Urothelium cell line (cell line): ENCODE measurements at regions not wholly inside any gene's neighbourhood (a gene's known extent, or its start where the extent isn't known, plus 50 kb on each side); places are given as distances from the start of the nearest gene placed in this dataset.
"Not testable (repeated sequence)": the region's sequence is repeated elsewhere in the genome, so short reads cannot be mapped to it uniquely, and the experiment has no call there.

Experiments
- DNase-seq: peaks from one replicate; pipeline ENCODE4 v3.0.0; 2011; ENCODE audit warnings: low spot score, mixed read lengths
- FAIRE-seq: peaks from 2 replicates; lab custom pipeline; 2011; peaks lifted over from hg19 to GRCh38; lab: Jason Lieb, UNC

GRCh38 chr16:29203933-29204805, 202.3 kb downstream of the NPIPB11 start:
- FAIRE-seq, DNase-seq: not testable (repeated sequence)

- not testable (repeated sequence) for FAIRE-seq, DNase-seq
Measured at GRCh38 chr16:29203046-29203932, 203.2 kb downstream of the NPIPB11 start.

GRCh38 chr16:29202642-29203041, 203.9 kb downstream of the NPIPB11 start:
- not testable (repeated sequence) for FAIRE-seq, DNase-seq

- not testable (repeated sequence) for DNase-seq, FAIRE-seq
Measured at GRCh38 chr16:29202025-29202632, 204.4 kb downstream of the NPIPB11 start.

- not testable (repeated sequence) for DNase-seq, FAIRE-seq
Measured at GRCh38 chr16:29201296-29202024, 205.1 kb downstream of the NPIPB11 start.

GRCh38 chr16:29200681-29201080, 205.8 kb downstream of the NPIPB11 start:
- FAIRE-seq, DNase-seq: not testable (repeated sequence)

- FAIRE-seq, result not testable (repeated sequence)
- peak; percentile 14 for DNase-seq
Measured at GRCh38 chr16:29200135-29200601, 206.3 kb downstream of the NPIPB11 start.

GRCh38 chr16:29199626-29200025, 206.9 kb downstream of the NPIPB11 start:
- not testable (repeated sequence) for FAIRE-seq, DNase-seq

GRCh38 chr16:29198731-29199521, 207.6 kb downstream of the NPIPB11 start:
- FAIRE-seq (no peak), DNase-seq (no peak)

- peak; percentile 61 for FAIRE-seq
- no peak for DNase-seq
Measured at GRCh38 chr16:29198231-29198630, 208.3 kb downstream of the NPIPB11 start.

GRCh38 chr16:29197494-29198100, 208.9 kb downstream of the NPIPB11 start:
- DNase-seq, FAIRE-seq: not testable (repeated sequence)

- not testable (repeated sequence) for DNase-seq
- peak; percentile 48 for FAIRE-seq
Measured at GRCh38 chr16:29196746-29197145, 209.8 kb downstream of the NPIPB11 start.

- DNase-seq, FAIRE-seq: not testable (repeated sequence)
Measured at GRCh38 chr16:29195116-29195872, 210.4 kb downstream of the LAT start.

GRCh38 chr16:29194185-29194844, 209.5 kb downstream of the LAT start:
- not testable (repeated sequence) for DNase-seq, FAIRE-seq

GRCh38 chr16:29193634-29194033, 208.8 kb downstream of the LAT start:
- DNase-seq, FAIRE-seq: not testable (repeated sequence)

- not testable (repeated sequence) for FAIRE-seq, DNase-seq
Measured at GRCh38 chr16:29193248-29193574, 208.4 kb downstream of the LAT start.
